ENCODE measurements at regions not wholly inside any gene's neighbourhood (a gene's known extent, or its start where the extent isn't known, plus 50 kb on each side); places are given as distances from the start of the nearest gene placed in this dataset.

DNA sequence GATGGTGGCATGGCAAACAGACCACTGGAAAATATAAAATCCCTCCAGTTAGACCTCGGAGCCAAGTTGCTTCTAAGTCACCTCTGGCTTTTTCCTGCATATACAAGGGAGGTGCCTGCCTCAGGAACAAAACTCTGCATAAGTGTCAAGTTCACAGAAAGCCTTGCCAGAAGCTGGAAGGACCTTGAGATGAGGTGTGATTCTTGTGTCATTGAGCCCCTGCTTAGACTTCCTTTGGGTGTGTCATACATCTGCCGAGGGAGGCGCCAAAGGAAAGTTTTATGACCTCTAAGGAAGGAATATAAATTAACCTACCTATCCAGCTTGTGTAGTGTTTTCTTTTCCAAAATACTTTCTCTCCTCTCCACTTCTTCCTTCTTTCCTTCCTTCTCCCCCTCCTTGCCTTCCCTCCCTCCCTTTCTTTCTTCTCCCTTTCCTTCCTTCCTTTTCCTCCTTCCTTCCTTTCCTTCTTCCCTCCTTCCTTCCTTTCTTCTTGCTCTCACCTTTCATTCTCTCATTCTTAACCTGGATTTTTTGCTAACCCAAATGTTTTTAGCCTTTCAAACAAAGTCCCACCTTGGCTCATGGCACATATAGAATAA, 75.2 kb downstream of the TRIL start:
- no peak for DNase-seq
- peaks cover 19 to 21% of the 10 kb centered on the region in 2 donors for H3K27me3 Mint-ChIP-seq
- no peaks in the 10 kb centered on the region for H3K4me1 Mint-ChIP-seq
- H3K9me3 Mint-ChIP-seq: peaks cover 0 to 3% (median 0%) of the 10 kb centered on the region in 8 donors
- no peak overlapping the region for H3K4me3 Mint-ChIP-seq
- no peaks in the 10 kb centered on the region for H3K36me3 Mint-ChIP-seq
- H3K27ac ChIP-seq (ENCODE audit: low read depth, low read length): no peak overlapping the region
- peak overlapping the region in 1 of 7 donors; percentile 8 for H3K27ac Mint-ChIP-seq
- ChIA-PET POLR2A (ENCODE audit: partially characterized antibody) (no interaction called here), CTCF (ENCODE audit: partially characterized antibody) (interaction anchor here (1.9 kb wide), 1 partner anchor 40 kb away, joined by 7 read pairs; no protein-coding TSS in a partner anchor)
- no peak overlapping the region for H3K4me3 ChIP-seq (ENCODE audit: low read length in 2 of 2)
- no peaks in the 10 kb centered on the region for H3K4me1 ChIP-seq (ENCODE audit: insufficient read depth, low read length)
- H3K36me3 ChIP-seq (ENCODE audit: insufficient read depth, low read length): no peaks in the 10 kb centered on the region
- no peaks in the 10 kb centered on the region for H3K27me3 ChIP-seq (ENCODE audit: insufficient read depth, low read length)
- intact Hi-C loops (cut with micrococcal nuclease): no loop called here
- no peaks in the 10 kb centered on the region for H3K9me3 ChIP-seq (ENCODE audit: control insufficient read depth in 1 of 2, low read length in 2 of 2)

DNA sequence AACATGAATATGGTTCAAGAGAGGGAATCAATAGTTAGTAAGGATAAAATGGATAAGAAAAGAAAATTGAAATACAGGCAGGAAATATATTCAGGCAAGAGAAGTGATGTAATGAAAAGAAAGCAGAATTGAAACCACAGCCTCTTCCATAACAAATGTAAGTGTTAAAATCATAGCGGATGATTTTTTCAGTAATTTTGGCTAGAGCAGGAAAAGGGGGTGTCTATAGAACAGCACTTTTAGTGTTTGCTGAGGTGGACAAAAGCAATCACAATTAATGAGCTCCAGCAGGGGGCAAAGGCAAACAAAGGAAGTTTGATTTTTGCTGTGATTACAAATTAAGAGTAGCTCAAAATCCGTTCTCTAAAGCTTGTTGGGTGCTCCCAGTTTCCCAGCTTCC, 79.0 kb downstream of the TRIL start:
- Histone ChIP-seq H3K9me3 (ENCODE audit: control insufficient read depth in 1 of 2, low read length in 2 of 2) (no peaks in the 10 kb centered on the region), H3K4me1 (ENCODE audit: insufficient read depth, low read length) (no peaks in the 10 kb centered on the region), H3K4me3 (ENCODE audit: low read length in 2 of 2) (no peak overlapping the region), H3K27ac (ENCODE audit: low read depth, low read length) (no peak overlapping the region), H3K36me3 (ENCODE audit: insufficient read depth, low read length) (no peaks in the 10 kb centered on the region), H3K27me3 (ENCODE audit: insufficient read depth, low read length) (no peaks in the 10 kb centered on the region)
- Mint-ChIP-seq H3K4me1 (no peaks in the 10 kb centered on the region), H3K9me3 (peaks cover 0 to 3% (median 0%) of the 10 kb centered on the region in 8 donors), H3K27ac (no peak overlapping the region), H3K36me3 (no peaks in the 10 kb centered on the region), H3K4me3 (no peak overlapping the region), H3K27me3 (peaks cover 8 to 13% of the 10 kb centered on the region in 2 donors)
- intact Hi-C loops (cut with micrococcal nuclease): no loop called here
- ChIA-PET CTCF (ENCODE audit: partially characterized antibody) (no interaction called here), POLR2A (ENCODE audit: partially characterized antibody) (no interaction called here)
- no peak for DNase-seq

DNA sequence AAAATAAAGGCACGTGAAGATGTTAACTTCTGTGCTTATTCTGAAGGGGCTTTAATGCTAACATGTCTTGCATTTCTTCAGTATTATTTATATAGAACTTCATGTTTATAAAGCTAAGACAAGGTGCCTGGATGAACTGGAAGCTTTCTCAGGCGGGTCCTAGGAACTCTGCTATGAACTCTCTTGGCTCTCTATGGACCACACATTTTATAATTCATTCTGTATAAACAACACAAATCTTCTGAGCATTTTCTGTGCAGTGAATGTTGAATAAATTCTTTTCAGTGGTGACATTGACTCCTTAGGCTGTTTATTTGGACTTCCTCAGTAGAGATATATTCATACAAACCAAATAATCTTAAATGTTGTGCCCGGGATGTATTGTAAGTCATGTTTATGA, 79.6 kb downstream of the TRIL start:
- Mint-ChIP-seq H3K4me1 (no peaks in the 10 kb centered on the region), H3K36me3 (no peaks in the 10 kb centered on the region), H3K27me3 (peaks cover 8 to 12% of the 10 kb centered on the region in 2 donors), H3K4me3 (no peak overlapping the region), H3K9me3 (peaks cover 0 to 3% (median 0%) of the 10 kb centered on the region in 8 donors), H3K27ac (no peak overlapping the region)
- H3K36me3 ChIP-seq (ENCODE audit: insufficient read depth, low read length): no peaks in the 10 kb centered on the region
- H3K4me1 ChIP-seq (ENCODE audit: insufficient read depth, low read length): no peaks in the 10 kb centered on the region
- no peaks in the 10 kb centered on the region for H3K9me3 ChIP-seq (ENCODE audit: control insufficient read depth in 1 of 2, low read length in 2 of 2)
- DNase-seq: no peak
- CTCF ChIA-PET (ENCODE audit: partially characterized antibody): no interaction called here
- no peak overlapping the region for H3K4me3 ChIP-seq (ENCODE audit: low read length in 2 of 2)
- POLR2A ChIA-PET (ENCODE audit: partially characterized antibody): no interaction called here
- H3K27me3 ChIP-seq (ENCODE audit: insufficient read depth, low read length): no peaks in the 10 kb centered on the region
- intact Hi-C loops (cut with micrococcal nuclease): no loop called here
- no peak overlapping the region for H3K27ac ChIP-seq (ENCODE audit: low read depth, low read length)

Data from CD4-positive, alpha-beta memory T cell (primary cell).